GM18507 (cell line): ENCODE measurements at regions not wholly inside any gene's neighbourhood (a gene's known extent, or its start where the extent isn't known, plus 50 kb on each side); places are given as distances from the start of the nearest gene placed in this dataset.

Experiments
- DNase-seq: peaks from one replicate; pipeline ENCODE4 v3.0.0; 2011; ENCODE audit warnings: low read depth; ENCODE audit not compliant: insufficient read length; ENCODE audit errors: extremely low spot score
- FAIRE-seq: peaks from 2 replicates; lab custom pipeline; 2011; peaks lifted over from hg19 to GRCh38; lab: Jason Lieb, UNC

- no peak for FAIRE-seq
Observed at GRCh38 chr4:130576218-130576617, 1480.3 kb downstream of the C4orf33 start.

GRCh38 chr4:130591091-130591490 lies 1495.1 kb downstream of the C4orf33 start:
- DNase-seq (no peak), FAIRE-seq (no peak)

More at GRCh38 chr4:130576218-130576617, 1480.3 kb downstream of the C4orf33 start:
- no peak for DNase-seq

- no peak for DNase-seq
- FAIRE-seq = no peak
Observed at GRCh38 chr4:130600706-130601105, 1504.8 kb downstream of the C4orf33 start.

GRCh38 chr4:130603043-130603442 lies 1507.1 kb downstream of the C4orf33 start:
- FAIRE-seq = no peak
- no peak for DNase-seq

- DNase-seq (no peak), FAIRE-seq (no peak)
Observed at GRCh38 chr4:130608121-130608520, 1512.2 kb downstream of the C4orf33 start.

GRCh38 chr4:130628531-130628930 lies 1532.6 kb downstream of the C4orf33 start:
- no peak for FAIRE-seq
- DNase-seq = no peak

GRCh38 chr4:130632731-130633604 lies 1537.0 kb downstream of the C4orf33 start:
- DNase-seq (no peak), FAIRE-seq (no peak)

- FAIRE-seq = no peak
Observed at GRCh38 chr4:130636486-130636885, 1540.5 kb downstream of the C4orf33 start.

GRCh38 chr4:130640592-130640991 lies 1544.6 kb downstream of the C4orf33 start:
- FAIRE-seq (no peak), DNase-seq (no peak)

More at GRCh38 chr4:130636486-130636885, 1540.5 kb downstream of the C4orf33 start:
- no peak for DNase-seq

GRCh38 chr4:130646886-130647285 lies 1550.9 kb downstream of the C4orf33 start:
- DNase-seq (no peak), FAIRE-seq (no peak)

GRCh38 chr4:130648570-130648969 lies 1552.6 kb downstream of the C4orf33 start:
- FAIRE-seq (no peak), DNase-seq (no peak)

- FAIRE-seq (no peak), DNase-seq (no peak)
Observed at GRCh38 chr4:130653842-130654241, 1557.9 kb downstream of the C4orf33 start.

- FAIRE-seq = no peak
- DNase-seq = no peak
Observed at GRCh38 chr4:130659320-130659719, 1563.4 kb downstream of the C4orf33 start.

GRCh38 chr4:130668859-130669258 lies 1572.9 kb downstream of the C4orf33 start:
- DNase-seq (no peak), FAIRE-seq (no peak)

GRCh38 chr4:130675266-130675665 lies 1579.3 kb downstream of the C4orf33 start:
- no peak for FAIRE-seq
- DNase-seq = no peak

- FAIRE-seq = no peak
- no peak for DNase-seq
Observed at GRCh38 chr4:130689181-130689580, 1593.2 kb downstream of the C4orf33 start.

GRCh38 chr4:130698251-130698650 lies 1602.3 kb downstream of the C4orf33 start:
- DNase-seq (no peak), FAIRE-seq (no peak)

GRCh38 chr4:130699004-130699403 lies 1603.1 kb downstream of the C4orf33 start:
- FAIRE-seq = no peak

GRCh38 chr4:130703211-130703935 lies 1607.4 kb downstream of the C4orf33 start:
- DNase-seq = no peak
- no peak for FAIRE-seq

More at GRCh38 chr4:130699004-130699403, 1603.1 kb downstream of the C4orf33 start:
- no peak for DNase-seq

GRCh38 chr4:130705023-130705422 lies 1609.1 kb downstream of the C4orf33 start:
- no peak for DNase-seq
- FAIRE-seq = no peak

GRCh38 chr4:130712038-130712437 lies 1616.1 kb downstream of the C4orf33 start:
- DNase-seq (no peak), FAIRE-seq (no peak)
